Mucosa of stomach (tissue), 1 donor: ENCODE measurements at regions not wholly inside any gene's neighbourhood (a gene's known extent, or its start where the extent isn't known, plus 50 kb on each side); places are given as distances from the start of the nearest gene placed in this dataset.
"Not testable (repeated sequence)": the region's sequence is repeated elsewhere in the genome, so short reads cannot be mapped to it uniquely, and the experiment has no call there.

Source experiments
- H3K27me3 ChIP-seq: one replicate; pipeline ENCODE4 v1.7.0; 2013; ENCODE audit warnings: mild to moderate bottlenecking, low read length; ENCODE audit not compliant: control insufficient read depth, insufficient read depth
- H3K36me3 ChIP-seq: one replicate; pipeline ENCODE4 v1.7.0; 2013; ENCODE audit warnings: low read length; ENCODE audit not compliant: control insufficient read depth, insufficient read depth
- H3K4me1 ChIP-seq: one replicate; pipeline ENCODE4 v1.7.0; 2013; ENCODE audit warnings: mild to moderate bottlenecking, low read length; ENCODE audit not compliant: control insufficient read depth, insufficient read depth
- H3K4me3 ChIP-seq: one replicate; pipeline ENCODE4 v1.7.0; 2013; ENCODE audit warnings: low read length
- H3K9ac ChIP-seq: one replicate; pipeline ENCODE4 v1.7.0; 2013; ENCODE audit warnings: mild to moderate bottlenecking, low read length, moderate library complexity
- H3K9me3 ChIP-seq: one replicate; pipeline ENCODE4 v1.7.0; 2013; ENCODE audit warnings: mild to moderate bottlenecking, low read length, moderate library complexity; ENCODE audit not compliant: control insufficient read depth
- donor health status: Pancreatic carcinoma.

DNA sequence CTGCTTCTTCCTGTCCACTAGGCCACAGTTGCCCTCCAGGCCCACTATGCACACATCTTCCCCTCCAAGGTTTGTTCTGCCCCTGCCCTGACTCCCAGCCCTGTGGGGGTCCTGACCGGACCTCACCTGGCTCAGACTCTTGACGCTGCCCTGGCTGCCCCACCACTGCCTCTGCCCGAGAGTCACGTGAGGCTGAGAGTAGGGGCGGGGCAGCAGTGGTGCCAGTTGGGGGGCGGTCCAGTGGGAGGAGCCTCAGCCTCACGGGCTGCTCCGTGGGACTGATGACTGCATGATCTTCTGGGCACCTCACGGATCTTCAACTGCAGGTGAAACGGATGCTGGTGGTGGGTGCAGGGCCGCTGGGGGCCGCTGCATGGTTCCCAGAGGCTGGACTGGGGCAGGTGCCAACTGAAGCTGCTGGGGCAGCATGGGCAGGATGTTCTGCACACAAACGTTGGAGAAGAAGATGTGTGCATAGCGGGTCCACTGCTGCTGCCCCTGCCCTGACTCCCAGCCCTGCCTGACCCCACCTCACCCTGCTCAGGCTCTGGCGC lies 77.6 kb downstream of the HHIPL2 start:
- not testable (repeated sequence) for H3K9ac ChIP-seq, H3K36me3 ChIP-seq

DNA sequence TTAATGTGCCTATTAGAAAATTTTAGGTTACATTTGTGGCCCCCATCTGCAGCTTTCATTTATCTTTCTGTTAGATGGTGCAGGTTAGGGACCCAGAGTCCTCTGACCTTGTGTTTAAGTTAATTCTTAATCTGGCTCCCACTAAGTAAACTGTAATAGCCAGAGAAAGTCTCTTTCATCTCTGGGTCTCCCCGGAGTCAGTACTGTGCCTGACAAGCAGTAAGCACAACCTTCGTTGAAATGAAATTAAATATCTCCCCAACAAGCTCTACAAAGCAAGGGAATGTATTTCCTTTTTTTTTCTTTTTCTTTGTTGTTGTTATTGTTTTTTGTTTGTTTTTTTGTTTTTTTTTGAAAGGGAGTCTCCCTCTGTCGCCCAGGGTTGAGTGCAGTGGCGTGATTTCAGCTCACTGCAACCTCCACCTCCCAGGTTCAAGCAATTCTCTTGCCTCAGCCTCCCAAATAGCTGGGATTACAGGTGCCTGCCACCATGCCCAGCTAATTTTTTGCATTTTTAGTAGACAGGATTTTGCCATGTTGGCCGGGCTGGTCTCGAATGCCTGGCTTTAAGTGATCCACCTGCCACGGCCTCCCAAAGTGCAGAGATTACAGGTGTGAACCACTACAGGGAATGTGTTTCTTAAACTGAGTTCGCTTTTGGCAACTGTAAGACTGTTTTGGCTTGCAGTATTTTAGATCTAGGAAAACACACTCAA lies 81.6 kb downstream of the HHIPL2 start:
- H3K27me3 ChIP-seq: no peaks in the 10 kb centered on the region
- H3K9ac ChIP-seq: peak overlapping the region; percentile 71
- H3K9me3 ChIP-seq: no peaks in the 10 kb centered on the region
- no peaks in the 10 kb centered on the region for H3K36me3 ChIP-seq
- H3K4me3 ChIP-seq: no peak overlapping the region
- peaks cover 4% of the 10 kb centered on the region for H3K4me1 ChIP-seq

More for the DNA sequence above, 77.6 kb downstream of the HHIPL2 start:
- H3K4me3 ChIP-seq, H3K27me3 ChIP-seq, H3K4me1 ChIP-seq, H3K9me3 ChIP-seq: not testable (repeated sequence)

DNA sequence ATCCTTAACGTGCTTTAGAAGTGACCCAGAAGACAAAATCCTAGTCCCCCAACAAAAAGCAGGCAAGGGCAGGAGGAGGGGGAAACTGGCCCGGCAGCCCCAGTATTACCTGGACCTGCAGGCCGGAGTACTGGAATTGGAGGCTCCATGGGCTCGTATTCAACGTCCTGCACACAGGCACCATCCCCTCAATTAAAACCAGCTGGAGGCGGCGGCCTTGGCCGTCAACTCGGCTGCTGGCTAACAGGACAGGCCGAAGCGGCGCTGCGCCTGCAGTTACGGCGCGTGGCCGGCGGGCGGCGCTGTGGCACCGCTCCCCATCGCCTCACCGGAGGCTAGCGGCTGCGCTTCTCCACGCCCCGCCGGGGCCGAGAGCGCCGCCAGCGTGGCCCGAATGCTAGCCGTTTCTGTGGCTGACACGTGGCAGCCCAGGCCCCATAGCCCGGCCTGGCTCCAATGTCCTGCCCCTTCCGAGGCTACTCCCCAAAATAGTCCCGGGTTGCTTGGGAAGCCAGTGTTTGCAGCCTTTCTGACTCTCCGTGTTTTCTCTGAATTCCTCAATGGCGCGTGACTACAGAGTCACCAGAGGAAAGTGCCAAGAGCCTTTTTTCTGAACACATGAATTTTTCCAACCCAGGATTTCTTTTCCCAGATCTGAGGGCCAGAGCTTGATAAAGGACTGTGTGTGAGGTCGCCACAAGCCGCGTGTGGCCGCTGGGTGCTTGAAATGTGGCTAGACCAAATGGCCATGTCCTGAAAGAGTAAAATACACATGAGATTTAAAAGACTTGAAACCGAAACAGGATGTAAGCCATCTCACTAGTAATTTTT lies 82.5 kb downstream of the HHIPL2 start:
- Histone ChIP-seq H3K4me1 (peaks cover 4% of the 10 kb centered on the region), H3K36me3 (no peaks in the 10 kb centered on the region), H3K9me3 (no peaks in the 10 kb centered on the region), H3K27me3 (no peaks in the 10 kb centered on the region), H3K9ac (peak overlapping the region; percentile 71), H3K4me3 (peak overlapping the region; percentile 56)

DNA sequence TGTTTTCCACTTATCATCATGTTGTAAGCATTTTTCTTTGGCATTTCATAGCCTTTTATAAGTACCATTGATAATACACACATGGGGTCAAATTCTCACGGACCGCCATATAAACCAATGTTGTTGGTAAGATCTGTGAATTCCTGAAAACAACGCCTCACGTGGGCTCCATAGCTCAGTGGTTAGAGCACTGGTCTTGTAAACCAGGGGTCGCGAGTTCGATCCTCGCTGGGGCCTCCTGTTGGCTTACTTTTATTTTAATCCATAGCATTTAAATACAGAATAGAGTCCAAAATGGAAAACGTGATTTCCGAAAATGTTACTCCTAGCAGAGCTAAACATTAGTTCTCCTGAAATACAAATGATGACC lies 83.1 kb downstream of the HHIPL2 start:
- peak overlapping the region; percentile 71 for H3K9ac ChIP-seq
- H3K27me3 ChIP-seq: no peaks in the 10 kb centered on the region
- no peak overlapping the region for H3K4me3 ChIP-seq
- no peaks in the 10 kb centered on the region for H3K36me3 ChIP-seq
- H3K4me1 ChIP-seq: peaks cover 4% of the 10 kb centered on the region
- H3K9me3 ChIP-seq: no peaks in the 10 kb centered on the region

DNA sequence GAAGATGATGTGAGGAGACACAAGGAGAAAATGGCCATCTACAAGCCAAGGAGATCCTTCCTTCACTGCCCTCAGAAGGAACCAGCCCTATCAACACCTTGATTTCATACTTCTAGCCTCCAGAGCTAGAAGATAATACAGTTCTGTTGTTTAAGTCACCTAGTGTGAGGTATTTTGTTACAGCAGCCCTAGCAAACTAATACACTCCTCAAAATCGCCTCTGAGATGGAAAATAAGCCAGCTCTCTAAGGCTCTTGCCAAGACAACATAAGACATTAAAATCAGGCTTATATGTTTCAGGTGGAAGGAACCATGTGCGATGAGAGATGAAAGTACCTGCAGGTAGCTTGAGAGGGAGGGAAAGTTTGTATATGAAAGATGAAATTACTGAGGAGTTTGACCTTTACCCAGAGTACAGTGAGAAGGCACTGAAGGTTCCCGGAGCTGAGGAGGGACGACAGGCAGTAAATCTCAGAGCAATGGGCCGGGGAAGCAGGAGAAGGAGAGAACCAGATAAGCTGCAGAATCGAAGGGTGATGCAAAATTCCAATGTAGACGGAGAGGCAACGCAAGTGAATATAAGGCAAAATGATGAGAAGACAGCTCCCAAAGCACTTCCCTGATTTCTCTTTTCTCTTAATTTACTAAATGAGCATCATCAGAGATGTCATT lies 84.7 kb downstream of the HHIPL2 start:
- Histone ChIP-seq H3K9ac (no peak overlapping the region), H3K9me3 (no peaks in the 10 kb centered on the region), H3K4me3 (no peak overlapping the region), H3K27me3 (no peaks in the 10 kb centered on the region), H3K4me1 (peaks cover 4% of the 10 kb centered on the region), H3K36me3 (no peaks in the 10 kb centered on the region)

DNA sequence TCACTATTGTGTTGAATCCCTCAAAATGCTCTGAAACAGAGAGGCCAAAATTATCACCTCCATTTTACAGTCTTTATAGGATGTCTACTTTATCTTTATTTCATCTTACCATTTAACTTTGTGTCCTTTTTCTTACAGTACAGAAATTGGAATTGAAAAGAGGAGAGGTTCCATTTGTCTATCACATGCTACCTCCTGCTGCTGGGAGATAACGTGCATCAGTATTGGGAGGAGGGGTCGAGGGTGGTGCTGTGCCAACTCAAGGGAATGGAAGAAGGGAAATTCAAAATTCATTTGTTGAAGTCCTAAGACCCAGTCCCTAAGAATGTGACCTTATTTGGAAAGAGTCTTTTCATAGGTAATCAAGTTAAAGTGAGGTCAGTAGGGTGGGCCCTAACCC lies 85.3 kb downstream of the HHIPL2 start:
- Histone ChIP-seq H3K9ac (no peak overlapping the region), H3K36me3 (no peaks in the 10 kb centered on the region), H3K4me1 (peaks cover 4% of the 10 kb centered on the region), H3K4me3 (no peak overlapping the region), H3K9me3 (no peaks in the 10 kb centered on the region), H3K27me3 (no peaks in the 10 kb centered on the region)

DNA sequence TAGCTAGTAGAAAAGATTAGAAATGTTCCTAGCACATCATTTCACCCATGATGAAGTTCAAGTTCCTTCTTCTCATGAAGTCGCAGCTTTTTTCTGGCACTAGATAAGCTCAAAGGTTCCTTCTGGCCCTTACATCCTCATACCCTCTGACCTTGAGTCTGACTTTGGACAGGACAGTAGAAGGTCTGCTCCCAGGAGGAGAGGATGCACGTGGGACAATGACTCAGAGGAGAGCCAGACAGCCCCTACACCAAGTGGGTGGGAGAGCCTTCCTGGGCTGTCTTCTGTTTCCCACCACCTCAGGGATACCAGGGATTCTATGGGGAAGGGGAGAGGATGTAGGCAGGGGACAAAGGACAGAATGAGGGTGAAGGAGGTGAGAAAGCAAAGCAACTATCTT lies 86.0 kb downstream of the HHIPL2 start:
- Histone ChIP-seq H3K4me1 (peaks cover 4% of the 10 kb centered on the region), H3K9me3 (no peaks in the 10 kb centered on the region), H3K36me3 (no peaks in the 10 kb centered on the region), H3K4me3 (no peak overlapping the region), H3K27me3 (no peaks in the 10 kb centered on the region), H3K9ac (no peak overlapping the region)

DNA sequence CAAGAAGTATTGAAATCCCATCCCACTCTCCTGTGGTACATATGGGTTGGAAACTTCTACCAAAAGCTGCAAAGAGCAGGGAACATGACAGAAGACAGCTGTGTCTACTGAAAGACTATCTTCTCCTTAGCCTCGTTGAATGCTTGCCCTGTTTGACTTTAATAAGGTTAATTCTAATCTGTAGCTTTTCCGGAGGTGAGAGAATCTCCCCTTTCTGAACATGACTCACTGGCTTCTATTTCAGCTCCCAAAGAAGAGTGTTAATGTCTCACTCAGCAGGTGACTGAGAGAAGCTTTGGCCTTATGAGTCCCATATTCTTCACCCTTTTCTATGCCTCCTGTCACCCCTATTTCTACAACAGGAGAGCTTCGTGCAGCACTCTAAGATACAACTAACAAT lies 88.3 kb downstream of the HHIPL2 start:
- no peaks in the 10 kb centered on the region for H3K27me3 ChIP-seq
- no peak overlapping the region for H3K9ac ChIP-seq
- no peaks in the 10 kb centered on the region for H3K9me3 ChIP-seq
- H3K4me3 ChIP-seq: no peak overlapping the region
- H3K4me1 ChIP-seq: peaks cover 8% of the 10 kb centered on the region
- no peaks in the 10 kb centered on the region for H3K36me3 ChIP-seq

DNA sequence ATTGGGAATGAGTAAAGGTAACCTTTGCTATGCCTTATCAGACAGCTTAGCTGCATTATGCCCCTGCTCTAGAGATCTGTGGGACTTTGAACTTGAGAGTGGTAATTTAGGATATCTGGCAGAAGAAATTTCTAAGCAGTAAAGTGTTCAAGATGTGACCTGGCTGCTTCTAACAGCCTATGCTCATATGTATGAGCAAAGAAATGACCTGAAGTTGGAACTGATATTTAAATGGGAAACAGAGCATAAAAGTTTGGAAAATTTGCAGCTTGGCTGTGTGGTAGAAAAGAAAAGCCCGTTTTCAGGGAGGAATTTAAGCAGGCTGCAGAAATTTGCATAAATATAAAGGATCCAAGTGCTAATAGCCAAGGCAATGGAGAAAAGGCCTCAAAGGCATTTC lies 90.4 kb downstream of the HHIPL2 start:
- peaks cover 8% of the 10 kb centered on the region for H3K4me1 ChIP-seq
- no peaks in the 10 kb centered on the region for H3K36me3 ChIP-seq
- H3K4me3 ChIP-seq: no peak overlapping the region
- H3K9me3 ChIP-seq: no peaks in the 10 kb centered on the region
- H3K27me3 ChIP-seq: no peaks in the 10 kb centered on the region
- H3K9ac ChIP-seq: no peak overlapping the region

DNA sequence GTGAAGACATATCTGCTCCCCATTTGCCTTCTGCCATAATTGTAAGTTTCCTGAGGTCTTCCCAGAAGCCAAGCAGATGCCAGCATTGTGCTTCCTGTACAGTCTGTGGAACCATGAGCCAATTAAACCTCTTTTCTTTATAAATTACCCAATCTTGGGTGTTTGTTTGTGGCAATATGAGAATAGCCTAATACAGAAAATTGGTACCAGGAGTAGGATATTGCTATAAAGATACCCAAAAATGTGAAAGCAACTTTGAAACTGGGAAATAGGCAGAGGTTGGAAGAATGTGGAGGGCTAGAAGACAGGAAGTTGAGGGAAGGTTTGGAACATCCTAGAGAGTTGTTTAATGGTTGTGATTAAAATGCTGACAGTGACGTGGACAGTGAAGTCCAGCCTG lies 90.8 kb downstream of the HHIPL2 start:
- H3K4me1 ChIP-seq: peaks cover 8% of the 10 kb centered on the region
- no peaks in the 10 kb centered on the region for H3K9me3 ChIP-seq
- H3K27me3 ChIP-seq: no peaks in the 10 kb centered on the region
- H3K4me3 ChIP-seq: no peak overlapping the region
- no peak overlapping the region for H3K9ac ChIP-seq
- no peaks in the 10 kb centered on the region for H3K36me3 ChIP-seq

DNA sequence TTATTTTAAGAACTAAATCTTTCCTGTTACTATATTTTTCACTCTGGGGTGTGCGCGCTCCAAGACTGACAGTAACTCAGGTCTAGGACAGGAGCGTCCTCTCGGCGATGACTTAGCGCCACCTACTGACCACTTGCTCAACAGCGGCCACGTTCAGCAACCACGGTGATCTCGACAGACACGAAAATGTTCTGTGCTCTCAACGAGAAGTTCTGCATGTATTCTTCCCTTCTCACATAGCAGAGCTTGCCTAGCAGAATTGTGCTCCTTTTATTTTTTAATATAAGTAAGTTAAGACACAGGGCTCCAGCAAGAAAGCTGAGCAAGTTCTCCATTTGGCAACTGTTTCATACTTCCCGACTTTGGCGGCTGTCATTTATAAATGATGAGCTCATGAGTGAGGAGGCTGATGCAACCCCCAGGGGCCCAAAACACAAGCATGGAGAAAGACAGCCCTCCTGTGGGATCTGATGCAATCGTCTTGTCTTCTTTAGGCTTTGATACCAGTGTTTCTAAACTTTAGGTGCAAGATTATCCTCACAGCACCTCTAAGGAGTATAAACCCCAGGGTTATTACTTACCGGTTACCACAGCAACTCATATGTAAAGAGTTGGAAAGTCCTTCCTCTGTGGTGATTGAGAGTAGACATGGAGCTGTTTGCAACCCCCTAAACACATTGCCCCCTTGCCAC lies 92.6 kb downstream of the HHIPL2 start:
- no peaks in the 10 kb centered on the region for H3K9me3 ChIP-seq
- no peaks in the 10 kb centered on the region for H3K36me3 ChIP-seq
- H3K9ac ChIP-seq: peak overlapping the region; percentile 23
- no peak overlapping the region for H3K4me3 ChIP-seq
- H3K4me1 ChIP-seq: peaks cover 8% of the 10 kb centered on the region
- no peaks in the 10 kb centered on the region for H3K27me3 ChIP-seq
